Liver (tissue), 8 donors: ENCODE measurements at regions not wholly inside any gene's neighbourhood (a gene's known extent, or its start where the extent isn't known, plus 50 kb on each side); places are given as distances from the start of the nearest gene placed in this dataset.

Source experiments
- DNase-seq: peaks from one replicate; pipeline ENCODE4 v3.0.0-alpha.2; 2017; ENCODE audit warnings: low spot score
- H3K27ac ChIP-seq, 2 donors: one replicate each; pipeline ENCODE4 v1.7.0; 2013; ENCODE audit warnings: inconsistent platforms in 2 of 2, low read length in 2 of 2, control low read depth in 1 of 2, low read depth in 1 of 2, mild to moderate bottlenecking in 1 of 2
- H3K27me3 ChIP-seq, 4 donors: one replicate each; pipeline versions ENCODE4 v1.6.1 to v1.7.0; 2013; ENCODE audit warnings: low read length in 3 of 4, inconsistent platforms in 1 of 4, mild to moderate bottlenecking in 1 of 4, moderate library complexity in 1 of 4; ENCODE audit not compliant: control insufficient read depth in 4 of 4, insufficient read depth in 4 of 4
- H3K36me3 ChIP-seq, 4 donors: one replicate each; pipeline versions ENCODE4 v1.6.1 to v1.7.0; 2013; ENCODE audit warnings: low read length in 3 of 4, mild to moderate bottlenecking in 3 of 4, low read depth in 1 of 4, moderate library complexity in 1 of 4; ENCODE audit not compliant: control insufficient read depth in 4 of 4, insufficient read depth in 3 of 4
- H3K4me1 ChIP-seq, 4 donors: one replicate each; pipeline versions ENCODE4 v1.6.1 to v1.7.0; 2013; ENCODE audit warnings: low read length in 3 of 4, mild to moderate bottlenecking in 3 of 4, moderate library complexity in 1 of 4; ENCODE audit not compliant: control insufficient read depth in 4 of 4, insufficient read depth in 4 of 4
- H3K4me3 ChIP-seq, 3 donors: one replicate each; pipeline versions ENCODE4 v1.6.1 to v1.7.0; 2013; ENCODE audit warnings: low read length in 3 of 3, control low read depth in 1 of 3, low read depth in 1 of 3, mild to moderate bottlenecking in 1 of 3
- H3K9ac ChIP-seq, 2 donors: one replicate each; pipeline ENCODE4 v1.7.0; 2013; ENCODE audit warnings: low read length in 2 of 2, mild to moderate bottlenecking in 2 of 2, moderate library complexity in 2 of 2, control low read depth in 1 of 2, low read depth in 1 of 2
- H3K9me3 ChIP-seq, 4 donors: one replicate each; pipeline versions ENCODE4 v1.6.1 to v1.7.0; 2013; ENCODE audit warnings: low read length in 3 of 4; ENCODE audit not compliant: control insufficient read depth in 4 of 4
- CTCF ChIP-seq: fragments of 150-350 bp; IDR thresholded peaks from 2 replicates; pipeline ENCODE4 v1.5.1; 2017; ENCODE audit warnings: improper control_type of control experiment, low read depth, low read length; ENCODE audit not compliant: missing input control
- EGR1 ChIP-seq, 2 donors: IDR thresholded peaks; 2 replicates each; pipeline ENCODE4 v1.6.1; 2016 to 2018; ENCODE audit warnings: antibody characterized with exemption in 2 of 2, low read depth in 2 of 2
- FOXA1 ChIP-seq: IDR thresholded peaks from 2 replicates; pipeline ENCODE4 v1.6.1; 2016; ENCODE audit warnings: antibody characterized with exemption
- FOXA2 ChIP-seq: IDR thresholded peaks from 2 replicates; pipeline ENCODE4 v1.6.1; 2016; ENCODE audit warnings: antibody characterized with exemption
- JUND ChIP-seq, 2 donors: IDR thresholded peaks; 2 replicates each; pipeline ENCODE4 v1.6.1; 2016; ENCODE audit warnings: antibody characterized with exemption in 2 of 2
- MAX ChIP-seq: IDR thresholded peaks from 2 replicates; pipeline ENCODE4 v1.6.1; 2016; ENCODE audit warnings: antibody characterized with exemption
- NR2F2 ChIP-seq: IDR thresholded peaks from 2 replicates; pipeline ENCODE4 v1.6.1; 2016; ENCODE audit warnings: antibody characterized with exemption
- RAD21 ChIP-seq, 2 donors: IDR thresholded peaks; 2 replicates each; pipeline ENCODE4 v1.6.1; 2016; ENCODE audit warnings: antibody characterized with exemption in 2 of 2, mild to moderate bottlenecking in 2 of 2
- WGBS: extraction: QIAGEN DNeasy Blood & Tissue Kit; methylation state at CpG from one replicate; pipeline ENCODE4 v1.1.7; 2013; 5-methylcytosine and 5-hydroxymethylcytosine counted together
- donor health status: healthy.
- donor health status: healthy.
- donor health status: healthy.
- donor health status: healthy.
- donor health status: healthy.

GRCh38 chr1:163924041-163924440 lies 602.3 kb downstream of the NUF2 start (continued):
- TF ChIP-seq CTCF: no peak
- no peak for TF ChIP-seq EGR1 (IDR thresholded peaks at IDR 0.05; ENCODE audit: low read depth in 2 of 2)

GRCh38 chr1:163927493-163927892 lies 605.7 kb downstream of the NUF2 start:
- Histone ChIP-seq H3K4me3 (no peak overlapping the region), H3K9me3 (no peaks in the 10 kb centered on the region), H3K27ac (no peak overlapping the region), H3K27me3 (no peaks in the 10 kb centered on the region), H3K36me3 (no peaks in the 10 kb centered on the region), H3K4me1 (no peaks in the 10 kb centered on the region), H3K9ac (no peak overlapping the region)
- TF ChIP-seq JUND (IDR thresholded peaks at IDR 0.05): no peak
- WGBS: 75% methylated on average over 1 of the region's 1 CpG
- no peak for DNase-seq

- H3K9ac ChIP-seq: no peak overlapping the region
- H3K9me3 ChIP-seq: no peaks in the 10 kb centered on the region
- H3K4me3 ChIP-seq: no peak overlapping the region
- H3K4me1 ChIP-seq: no peaks in the 10 kb centered on the region
- H3K27ac ChIP-seq: no peak overlapping the region
- H3K27me3 ChIP-seq: no peaks in the 10 kb centered on the region
- no peak for DNase-seq
- TF ChIP-seq RAD21 (IDR thresholded peaks at IDR 0.05) (no peak), FOXA1 (no peak), NR2F2 (no peak)
- no peaks in the 10 kb centered on the region for H3K36me3 ChIP-seq
Observed at GRCh38 chr1:163928069-163928468, 606.3 kb downstream of the NUF2 start.

- H3K9me3 ChIP-seq: no peaks in the 10 kb centered on the region
- no peak for DNase-seq
- H3K27ac ChIP-seq: no peak overlapping the region
- no peaks in the 10 kb centered on the region for H3K36me3 ChIP-seq
- H3K9ac ChIP-seq: no peak overlapping the region
- no peaks in the 10 kb centered on the region for H3K4me1 ChIP-seq
- no peaks in the 10 kb centered on the region for H3K27me3 ChIP-seq
- TF ChIP-seq FOXA2: no peak
- no peak for TF ChIP-seq CTCF
- no peak for TF ChIP-seq MAX
- H3K4me3 ChIP-seq: no peak overlapping the region
Observed at GRCh38 chr1:163928651-163929050, 606.9 kb downstream of the NUF2 start.

GRCh38 chr1:163932901-163933300 lies 611.1 kb downstream of the NUF2 start:
- Histone ChIP-seq H3K4me1 (no peaks in the 10 kb centered on the region), H3K27me3 (no peaks in the 10 kb centered on the region), H3K9ac (no peak overlapping the region), H3K9me3 (no peaks in the 10 kb centered on the region), H3K36me3 (no peaks in the 10 kb centered on the region), H3K27ac (no peak overlapping the region), H3K4me3 (no peak overlapping the region)
- TF ChIP-seq NR2F2 (no peak), EGR1 (IDR thresholded peaks at IDR 0.05; ENCODE audit: low read depth in 2 of 2) (no peak), RAD21 (IDR thresholded peaks at IDR 0.05) (no peak)
- WGBS: 68% methylated on average over 3 of the region's 3 CpGs
- no peak for DNase-seq
